ENCODE measurements at regions not wholly inside any gene's neighbourhood (a gene's known extent, or its start where the extent isn't known, plus 50 kb on each side); places are given as distances from the start of the nearest gene placed in this dataset.

- H3K4me3 ChIP-seq (ENCODE audit: low read depth, low read length), result no peak overlapping the region
- DNase-seq (ENCODE audit: low read depth), result no peak
- no peak for TF ChIP-seq CTCF (IDR thresholded peaks at IDR 0.05; ENCODE audit: insufficient read depth, low read depth, low read length, missing control alignments)
Observed at GRCh38 chr16:80040413-80040812, 439.9 kb upstream of the MAF start.

- H3K4me3 ChIP-seq (ENCODE audit: low read depth, low read length), result no peak overlapping the region
- DNase-seq (ENCODE audit: low read depth), result no peak
- no peak for TF ChIP-seq CTCF (IDR thresholded peaks at IDR 0.05; ENCODE audit: insufficient read depth, low read depth, low read length, missing control alignments)
Observed at GRCh38 chr16:80039777-80040176, 439.2 kb upstream of the MAF start.

- no peak for TF ChIP-seq CTCF (IDR thresholded peaks at IDR 0.05; ENCODE audit: insufficient read depth, low read depth, low read length, missing control alignments)
- no peak for DNase-seq (ENCODE audit: low read depth)
- no peak overlapping the region for H3K4me3 ChIP-seq (ENCODE audit: low read depth, low read length)
Observed at GRCh38 chr16:80038566-80038965, 438.0 kb upstream of the MAF start.

- no peak for DNase-seq (ENCODE audit: low read depth)
- no peak for TF ChIP-seq CTCF (IDR thresholded peaks at IDR 0.05; ENCODE audit: insufficient read depth, low read depth, low read length, missing control alignments)
- H3K4me3 ChIP-seq (ENCODE audit: low read depth, low read length), result no peak overlapping the region
Observed at GRCh38 chr16:80034948-80035663, 434.6 kb upstream of the MAF start.

- TF ChIP-seq CTCF (IDR thresholded peaks at IDR 0.05; ENCODE audit: insufficient read depth, low read depth, low read length, missing control alignments), result no peak
- DNase-seq (ENCODE audit: low read depth), result no peak
- no peak overlapping the region for H3K4me3 ChIP-seq (ENCODE audit: low read depth, low read length)
Observed at GRCh38 chr16:80034469-80034826, 433.9 kb upstream of the MAF start.

- H3K4me3 ChIP-seq (ENCODE audit: low read depth, low read length), result no peak overlapping the region
- TF ChIP-seq CTCF (IDR thresholded peaks at IDR 0.05; ENCODE audit: insufficient read depth, low read depth, low read length, missing control alignments), result no peak
- no peak for DNase-seq (ENCODE audit: low read depth)
Observed at GRCh38 chr16:80033783-80034468, 433.4 kb upstream of the MAF start.

Data from GM12865 (cell line).